ES-I3 (cell line): ENCODE measurements at regions not wholly inside any gene's neighbourhood (a gene's known extent, or its start where the extent isn't known, plus 50 kb on each side); places are given as distances from the start of the nearest gene placed in this dataset.
"Not testable (repeated sequence)": the region's sequence is repeated elsewhere in the genome, so short reads cannot be mapped to it uniquely, and the experiment has no call there.

Source experiments
- H3K36me3 ChIP-seq: 2 replicates; pipeline ENCODE4 v1.6.1; 2013; ENCODE audit warnings: mild to moderate bottlenecking, low read length, control low read depth, moderate library complexity; ENCODE audit not compliant: insufficient read depth
- H3K4me1 ChIP-seq: 2 replicates; pipeline ENCODE4 v1.6.1; 2013; ENCODE audit warnings: mild to moderate bottlenecking, control low read depth, low read length; ENCODE audit not compliant: insufficient read depth
- H3K9ac ChIP-seq: 2 replicates; pipeline ENCODE4 v1.6.1; 2013; ENCODE audit warnings: low read depth, mild to moderate bottlenecking, low read length, moderate library complexity
- H3K9me3 ChIP-seq: 2 replicates; pipeline ENCODE4 v1.6.1; 2013; ENCODE audit warnings: mild to moderate bottlenecking, low read length, moderate library complexity; ENCODE audit not compliant: control insufficient read depth, insufficient read depth

DNA sequence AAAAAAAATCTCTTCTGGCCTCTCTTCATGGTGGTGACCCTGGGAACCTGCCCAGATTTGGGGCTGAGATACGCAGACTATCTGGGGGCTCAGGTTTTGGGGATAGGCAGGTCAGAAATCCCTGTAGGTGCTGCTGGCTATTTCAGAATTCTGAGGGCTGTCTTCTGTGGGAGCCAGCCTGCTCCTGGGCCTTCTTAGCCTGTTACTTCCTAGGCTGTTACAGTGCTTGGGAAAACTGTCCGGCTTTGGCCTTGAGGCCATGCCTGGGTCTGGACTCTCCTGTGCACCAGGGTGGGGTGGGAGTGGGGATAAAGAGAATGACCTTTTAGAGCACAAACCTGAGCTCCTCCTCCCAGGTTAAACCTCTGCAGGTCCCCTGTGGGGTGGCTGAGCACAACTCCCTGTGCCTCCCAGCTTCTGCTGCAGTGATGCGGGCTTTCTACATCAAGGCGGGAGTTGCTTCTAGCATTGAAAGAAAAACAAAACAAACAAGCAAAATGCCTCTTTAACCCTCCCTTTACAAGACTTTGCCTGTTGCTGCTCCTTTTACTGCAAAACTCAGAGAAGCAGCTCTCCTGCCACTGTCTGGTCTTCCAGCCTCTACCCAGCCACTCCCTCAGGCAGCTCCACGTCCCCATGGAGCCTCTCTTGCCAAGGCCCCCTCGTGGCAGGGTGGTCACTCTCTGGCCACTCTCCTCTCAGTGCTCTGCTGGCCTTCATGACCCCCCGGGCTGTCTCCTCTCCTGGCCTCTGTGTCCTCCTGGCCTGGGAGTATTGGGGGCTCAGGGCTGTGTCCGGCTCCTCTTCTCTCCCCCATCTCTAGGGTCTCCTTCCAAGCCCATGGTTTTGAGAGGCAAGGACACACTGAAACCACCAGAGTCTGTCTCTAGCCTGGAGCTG, 293.0 kb upstream of the HS6ST1 start:
- Histone ChIP-seq H3K36me3 (no peaks in the 10 kb centered on the region), H3K9ac (no peak overlapping the region), H3K9me3 (no peaks in the 10 kb centered on the region), H3K4me1 (no peaks in the 10 kb centered on the region)

DNA sequence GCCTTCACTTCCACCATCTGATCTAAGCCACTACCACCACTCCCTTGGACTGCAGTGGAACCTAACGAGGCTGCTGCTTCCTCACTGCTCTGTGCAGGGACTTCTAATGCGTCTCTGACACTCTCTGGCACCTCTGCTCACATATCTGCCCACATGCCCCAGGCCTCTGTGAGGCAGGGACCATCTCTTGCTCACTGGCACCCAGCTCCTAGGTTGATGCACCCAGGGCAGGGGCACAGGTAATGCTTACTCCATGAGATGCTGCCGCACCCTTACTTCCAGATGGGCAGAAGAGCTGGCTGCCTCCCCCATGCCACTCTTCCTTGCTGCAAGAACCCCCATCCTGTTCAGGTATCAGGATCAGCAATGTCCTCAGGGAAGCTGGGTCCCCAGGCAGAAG, 294.0 kb upstream of the HS6ST1 start:
- Histone ChIP-seq H3K9ac (no peak overlapping the region), H3K36me3 (no peaks in the 10 kb centered on the region), H3K9me3 (no peaks in the 10 kb centered on the region), H3K4me1 (no peaks in the 10 kb centered on the region)

- no peaks in the 10 kb centered on the region for H3K36me3 ChIP-seq
- H3K4me1 ChIP-seq = no peaks in the 10 kb centered on the region
- H3K9me3 ChIP-seq = no peaks in the 10 kb centered on the region
- H3K9ac ChIP-seq = no peak overlapping the region
These were observed 294.7 kb upstream of the HS6ST1 start for GRCh38 chr2:128613351-128613750.

DNA sequence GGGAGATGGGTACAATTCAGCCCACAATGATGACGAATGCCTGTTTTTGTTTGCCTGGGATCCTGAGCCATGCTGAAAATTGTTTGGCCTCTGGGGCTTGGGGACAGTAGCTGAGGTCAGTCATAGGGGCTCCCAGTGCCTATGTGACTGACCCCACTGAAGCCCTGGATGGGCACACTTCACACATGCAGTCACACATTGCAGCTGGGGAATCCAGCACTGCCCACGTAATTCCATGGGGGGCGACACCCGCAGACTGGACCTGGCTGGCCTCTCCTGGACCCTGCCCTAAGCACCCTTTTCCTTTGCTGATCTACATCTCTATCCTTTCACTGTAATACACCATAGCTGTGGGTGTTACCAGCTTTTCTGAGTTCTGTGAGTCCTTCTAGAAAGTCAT, 295.2 kb upstream of the HS6ST1 start:
- Histone ChIP-seq H3K4me1 (no peaks in the 10 kb centered on the region), H3K9ac (no peak overlapping the region), H3K36me3 (no peaks in the 10 kb centered on the region), H3K9me3 (no peaks in the 10 kb centered on the region)

- H3K9me3 ChIP-seq, H3K9ac ChIP-seq, H3K36me3 ChIP-seq: not testable (repeated sequence)
These were observed 296.2 kb upstream of the HS6ST1 start for GRCh38 chr2:128614907-128615306.

GRCh38 chr2:128615571-128615970, 296.9 kb upstream of the HS6ST1 start:
- Histone ChIP-seq H3K9ac (no peak overlapping the region), H3K4me1 (no peaks in the 10 kb centered on the region), H3K36me3 (no peaks in the 10 kb centered on the region), H3K9me3 (no peaks in the 10 kb centered on the region)

More at GRCh38 chr2:128614907-128615306, 296.2 kb upstream of the HS6ST1 start:
- H3K4me1 ChIP-seq = not testable (repeated sequence)

GRCh38 chr2:128617029-128617590, 298.4 kb upstream of the HS6ST1 start:
- Histone ChIP-seq H3K36me3 (no peaks in the 10 kb centered on the region), H3K4me1 (no peaks in the 10 kb centered on the region), H3K9me3 (no peaks in the 10 kb centered on the region), H3K9ac (no peak overlapping the region)

GRCh38 chr2:128617661-128618060, 299.0 kb upstream of the HS6ST1 start:
- no peaks in the 10 kb centered on the region for H3K9me3 ChIP-seq
- no peaks in the 10 kb centered on the region for H3K4me1 ChIP-seq
- H3K36me3 ChIP-seq = no peaks in the 10 kb centered on the region
- no peak overlapping the region for H3K9ac ChIP-seq

- no peaks in the 10 kb centered on the region for H3K9me3 ChIP-seq
- no peaks in the 10 kb centered on the region for H3K4me1 ChIP-seq
- H3K36me3 ChIP-seq = no peaks in the 10 kb centered on the region
- H3K9ac ChIP-seq = no peak overlapping the region
These were observed 300.0 kb upstream of the HS6ST1 start for GRCh38 chr2:128618642-128619041.

- no peak overlapping the region for H3K9ac ChIP-seq
- H3K36me3 ChIP-seq = no peaks in the 10 kb centered on the region
- no peaks in the 10 kb centered on the region for H3K9me3 ChIP-seq
- no peaks in the 10 kb centered on the region; the same call in 1 of the 2 replicates for H3K4me1 ChIP-seq
These were observed 301.0 kb upstream of the HS6ST1 start for GRCh38 chr2:128619471-128620325.

DNA sequence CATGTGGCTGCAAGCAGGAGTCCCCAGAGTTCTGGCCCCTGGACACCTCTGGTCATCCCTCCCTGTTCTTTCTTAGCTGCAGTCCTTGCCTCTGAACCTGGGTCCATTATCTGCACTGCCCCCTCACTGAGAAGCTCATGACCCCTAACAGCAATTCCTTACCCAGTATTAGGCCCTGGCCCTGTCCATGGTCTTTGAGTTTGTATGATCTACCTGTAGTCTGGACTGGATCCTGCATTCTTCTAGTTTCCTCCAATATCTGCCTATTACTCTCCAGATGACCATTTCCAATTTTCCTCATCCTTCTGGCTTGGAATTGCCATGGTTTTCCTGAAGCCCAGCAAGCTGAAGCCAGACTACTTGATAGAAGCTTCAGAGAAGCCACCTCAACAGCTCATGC, 302.4 kb upstream of the HS6ST1 start:
- H3K36me3 ChIP-seq = no peaks in the 10 kb centered on the region
- H3K9me3 ChIP-seq = no peaks in the 10 kb centered on the region
- no peak overlapping the region for H3K9ac ChIP-seq
- no peaks in the 10 kb centered on the region; the same call in 1 of the 2 replicates for H3K4me1 ChIP-seq

DNA sequence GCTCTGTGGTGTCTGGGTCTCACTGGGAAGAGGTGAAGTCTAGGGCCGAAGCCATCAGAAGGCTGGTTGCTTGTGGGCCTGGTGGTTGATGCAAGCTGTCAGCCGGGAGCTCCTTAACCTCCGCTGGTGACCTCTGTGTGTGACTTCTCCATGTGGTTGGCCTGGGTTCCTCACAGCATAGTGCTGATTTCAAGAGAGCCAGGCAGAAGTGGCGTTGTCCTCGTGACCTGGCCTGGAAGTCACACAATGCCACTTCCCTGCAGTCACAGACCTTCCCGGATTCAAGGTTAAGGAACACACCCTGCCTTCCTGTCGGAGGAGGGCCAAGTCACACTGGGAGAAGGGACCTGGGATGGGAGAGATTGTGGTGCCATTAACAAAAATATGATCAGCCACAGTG, 303.7 kb upstream of the HS6ST1 start:
- Histone ChIP-seq H3K4me1 (no peaks in the 10 kb centered on the region; the same call in 1 of the 2 replicates), H3K36me3 (no peaks in the 10 kb centered on the region), H3K9me3 (no peaks in the 10 kb centered on the region), H3K9ac (no peak overlapping the region)

GRCh38 chr2:128622955-128623620, 304.4 kb upstream of the HS6ST1 start:
- Histone ChIP-seq H3K4me1 (no peaks in the 10 kb centered on the region; the same call in 1 of the 2 replicates), H3K9ac (no peak overlapping the region), H3K9me3 (no peaks in the 10 kb centered on the region), H3K36me3 (no peaks in the 10 kb centered on the region)
